ENCODE measurements at regions not wholly inside any gene's neighbourhood (a gene's known extent, or its start where the extent isn't known, plus 50 kb on each side); places are given as distances from the start of the nearest gene placed in this dataset.
"Not testable (repeated sequence)": the region's sequence is repeated elsewhere in the genome, so short reads cannot be mapped to it uniquely, and the experiment has no call there.

DNA sequence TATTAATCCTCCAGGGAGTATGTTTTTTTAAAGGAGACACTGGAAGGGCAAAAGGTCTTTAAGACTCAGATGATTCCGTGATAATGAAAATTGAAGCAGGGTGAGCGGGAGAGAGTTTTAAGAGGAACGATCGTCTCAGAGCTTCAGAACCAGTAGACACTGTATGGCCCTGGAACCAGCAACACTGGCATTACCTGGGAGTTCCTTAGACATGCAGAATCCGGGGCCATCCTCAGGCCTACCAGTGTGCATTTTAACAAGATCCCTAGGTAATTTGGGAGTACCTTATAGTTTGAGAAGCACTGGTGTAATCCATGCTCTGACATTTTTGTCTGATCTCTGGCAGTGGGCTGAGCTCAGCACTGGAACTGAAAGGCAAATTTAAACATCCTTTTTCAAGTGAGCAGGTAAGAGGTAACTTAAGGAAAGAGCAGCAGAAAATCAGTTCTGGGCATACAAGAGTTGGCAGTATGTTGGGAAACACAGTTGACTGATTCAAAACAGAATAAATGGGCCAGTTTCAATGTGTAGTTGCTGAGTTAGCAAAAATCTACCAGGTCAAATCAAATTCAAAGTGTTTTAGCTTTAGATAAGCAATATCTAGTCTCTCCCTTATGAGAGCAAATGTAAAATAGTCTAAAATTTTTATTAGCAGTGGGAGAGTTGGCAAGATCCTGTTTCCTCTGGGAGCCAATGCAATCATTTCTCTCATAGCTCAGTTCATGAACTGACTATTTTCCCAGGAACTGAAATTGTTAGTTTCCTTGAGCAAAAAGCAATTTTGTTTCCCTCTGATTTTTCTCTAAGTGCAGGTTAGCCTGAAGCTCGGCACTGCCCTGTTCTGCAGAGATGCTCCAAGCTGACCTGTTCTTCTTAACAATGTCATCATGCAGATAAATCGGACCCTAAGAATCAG lies 97.2 kb upstream of the ELMO1 start:
- no peak for DNase-seq (ENCODE audit: low read depth in 2 of 3, low spot score in 1 of 3)

DNA sequence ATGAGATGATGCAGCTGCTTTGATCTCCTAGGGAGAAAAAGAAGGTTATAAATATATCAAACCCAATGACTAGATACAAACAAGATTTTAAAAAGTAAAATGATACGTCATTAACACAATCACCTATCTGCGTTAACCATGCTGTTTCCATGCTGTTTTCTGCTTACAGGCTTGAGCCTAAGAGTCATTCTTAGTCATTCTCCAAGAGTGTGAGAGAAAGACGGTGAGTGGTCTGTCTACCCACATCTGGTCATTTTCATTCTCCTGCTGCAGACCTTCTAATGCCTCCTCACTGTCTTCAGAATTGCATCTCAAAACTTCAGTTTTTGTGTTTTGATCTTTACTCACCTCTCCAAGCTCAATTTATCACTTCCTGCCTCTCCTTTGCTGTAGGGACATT lies 98.0 kb upstream of the ELMO1 start:
- DNase-seq (ENCODE audit: low read depth in 2 of 3, low spot score in 1 of 3), result no peak

DNA sequence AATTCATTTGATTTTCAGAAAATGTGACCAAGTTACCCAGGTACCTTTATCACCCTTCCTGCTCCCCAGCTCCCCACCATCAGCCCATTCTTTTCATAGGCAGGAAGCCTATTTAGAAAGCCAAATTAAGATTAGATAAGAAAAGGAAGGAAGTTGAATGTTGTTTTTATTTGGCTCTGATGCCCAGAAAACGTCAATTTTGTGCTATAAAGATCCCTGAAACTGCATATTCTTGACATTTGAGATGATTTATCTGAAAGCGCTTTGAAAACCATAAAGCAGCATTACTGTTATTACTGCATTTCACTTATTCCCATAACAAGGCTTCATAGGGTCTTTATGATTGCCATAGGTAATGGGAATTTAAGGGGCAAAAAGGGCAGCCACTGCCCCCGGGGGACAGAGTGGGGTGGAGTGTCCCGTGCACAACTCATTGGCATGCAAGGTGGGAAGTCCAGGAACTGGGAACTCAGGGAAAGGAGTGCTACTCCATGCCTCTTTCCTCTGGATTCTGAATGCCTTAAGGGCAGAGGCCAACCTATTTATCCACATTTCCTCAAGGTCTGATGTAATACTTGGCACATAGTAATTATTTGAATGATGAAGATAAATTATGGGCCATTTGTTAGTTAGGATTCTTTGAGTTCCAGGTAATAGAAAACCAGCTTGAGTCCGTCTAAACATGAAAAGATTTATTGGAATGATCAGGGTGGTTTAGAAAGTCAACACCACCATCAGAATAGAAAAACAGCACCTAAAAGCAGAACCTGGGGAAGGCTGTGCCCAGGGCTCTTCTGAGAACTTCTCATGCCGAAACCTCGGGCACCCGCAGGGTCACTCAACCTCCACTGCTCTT lies 100.6 kb upstream of the ELMO1 start:
- DNase-seq (ENCODE audit: low read depth in 2 of 3, low spot score in 1 of 3), result no peak

DNA sequence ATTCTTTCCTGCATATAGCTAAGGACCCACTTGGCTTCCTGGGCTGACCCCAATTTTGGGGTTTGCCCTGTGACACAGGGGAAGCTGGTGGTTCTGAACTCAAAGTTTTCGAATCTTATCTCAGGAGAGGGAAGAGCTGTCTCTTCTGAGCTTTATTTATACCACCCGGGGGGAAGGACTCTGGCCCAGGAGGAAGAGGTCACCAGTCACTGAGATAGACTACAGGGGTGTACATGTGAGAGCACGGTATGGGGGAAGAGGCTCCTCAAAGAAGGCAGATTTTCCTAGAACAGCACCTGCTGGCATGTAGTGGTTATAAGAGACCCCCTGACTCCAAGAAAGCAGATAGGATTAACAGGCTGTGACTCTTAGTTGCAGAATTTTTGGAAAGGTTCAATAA lies 101.8 kb upstream of the ELMO1 start:
- no peak for DNase-seq (ENCODE audit: low read depth in 2 of 3, low spot score in 1 of 3)

DNA sequence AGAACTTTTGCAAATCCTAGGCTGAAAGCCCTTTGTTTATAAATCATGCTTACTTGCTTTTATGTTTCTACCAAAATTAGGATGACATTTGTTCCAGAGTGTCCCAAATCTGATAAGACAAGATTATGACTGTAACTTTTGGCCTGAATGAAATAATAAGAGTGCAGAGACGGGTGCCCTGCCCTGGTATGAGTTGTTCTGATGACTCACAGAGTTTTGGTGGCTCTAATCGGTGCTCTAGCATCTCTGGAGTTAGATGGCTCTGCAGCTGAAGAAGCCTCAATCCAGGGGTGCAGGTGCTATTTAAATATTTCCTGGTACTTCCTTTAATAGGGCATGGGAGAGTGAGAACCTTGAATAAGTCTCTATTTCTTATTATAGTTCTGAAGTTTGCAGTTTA lies 102.2 kb upstream of the ELMO1 start:
- DNase-seq (ENCODE audit: low read depth in 2 of 3, low spot score in 1 of 3), result no peak

DNA sequence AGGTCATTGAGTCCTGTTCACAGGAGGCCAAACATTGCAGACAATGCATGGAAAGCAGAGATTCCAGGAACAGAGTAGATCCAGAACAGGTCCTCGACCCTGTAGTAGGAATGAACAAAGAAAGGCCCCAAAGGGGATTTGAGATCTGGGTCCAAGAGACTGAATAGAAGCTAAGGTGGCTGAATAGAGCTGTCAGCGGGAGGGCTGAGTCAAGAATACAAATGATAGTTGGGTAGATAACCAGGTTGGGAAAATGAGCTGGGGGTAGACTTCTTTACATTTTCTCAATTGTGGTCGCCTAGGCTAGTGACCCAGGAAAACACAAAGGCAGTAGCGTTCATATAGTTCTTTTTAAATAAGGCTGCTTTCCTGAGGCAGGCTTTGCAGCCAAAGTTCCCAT lies 103.4 kb upstream of the ELMO1 start:
- DNase-seq (ENCODE audit: low read depth in 2 of 3, low spot score in 1 of 3), result no peak

DNA sequence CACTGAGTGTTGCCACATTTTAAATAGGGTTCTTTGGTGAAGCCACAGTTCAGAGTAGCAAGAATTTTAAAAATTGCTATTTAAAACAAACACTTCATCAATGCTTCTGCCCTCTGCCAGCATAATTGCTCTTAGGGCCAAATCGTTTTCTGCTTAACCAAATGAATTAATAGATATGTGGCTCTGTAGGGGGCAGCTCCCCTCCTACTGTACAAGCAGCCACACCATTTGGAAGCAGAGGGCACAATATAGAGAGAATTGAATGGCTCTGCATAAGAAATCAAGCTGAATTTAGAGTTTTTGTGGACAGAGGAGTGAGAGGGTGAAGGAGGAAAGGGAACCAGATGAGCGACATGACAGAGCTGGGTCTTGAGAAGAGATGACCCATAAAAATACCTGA lies 103.8 kb upstream of the ELMO1 start:
- DNase-seq (ENCODE audit: low read depth in 2 of 3, low spot score in 1 of 3), result not testable (repeated sequence)

DNA sequence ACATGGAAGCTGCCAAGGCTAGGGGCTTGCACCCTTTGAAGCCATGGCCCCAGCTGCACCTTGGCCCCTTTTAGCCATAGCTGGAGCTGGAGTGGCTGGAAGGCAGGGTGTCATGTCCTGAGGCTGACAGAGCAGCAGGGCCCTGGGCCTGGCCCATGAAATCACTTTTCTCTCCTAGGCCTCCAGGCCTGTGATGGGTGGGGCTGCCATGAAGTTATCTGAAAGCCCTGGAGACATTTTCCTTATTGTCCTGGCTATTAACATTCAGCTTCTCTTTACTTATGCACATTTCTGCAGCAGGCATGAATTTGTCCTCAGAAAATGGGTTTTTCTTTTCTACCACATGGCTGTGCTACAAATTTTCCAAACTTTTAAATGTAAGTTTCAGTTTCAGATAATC lies 106.9 kb upstream of the ELMO1 start:
- no peak for DNase-seq (ENCODE audit: low read depth in 2 of 3, low spot score in 1 of 3)

DNA sequence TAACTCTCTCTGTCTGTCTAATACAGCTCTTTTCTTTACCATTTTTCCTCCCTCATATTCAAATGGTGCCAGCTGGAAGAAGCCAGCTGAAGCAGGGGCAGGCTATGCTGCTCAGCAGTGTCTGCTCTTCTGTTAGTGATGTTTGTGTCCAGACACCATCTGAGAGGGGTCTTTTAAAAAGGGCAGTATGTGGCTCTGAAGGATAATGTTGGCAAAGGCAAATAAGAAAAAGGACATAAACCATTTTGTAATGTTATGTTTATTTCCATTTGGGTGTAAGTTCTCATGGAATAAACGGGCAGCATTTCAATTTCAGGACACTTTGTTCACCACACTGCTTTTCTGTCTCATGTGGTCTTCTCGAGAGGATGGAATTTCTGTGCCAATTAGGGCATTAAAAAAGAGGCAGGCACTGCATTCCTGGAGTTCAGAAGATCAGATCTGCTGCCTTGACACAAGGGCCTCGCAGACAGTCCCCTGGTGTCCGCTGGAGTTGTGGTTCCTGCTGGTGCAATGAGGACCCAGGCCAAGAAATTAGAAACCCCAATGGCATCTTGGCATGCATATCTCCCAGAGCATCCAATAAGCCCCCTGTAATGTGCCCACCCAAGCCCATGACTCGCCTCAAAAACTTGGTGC lies 109.0 kb upstream of the ELMO1 start:
- no peak for DNase-seq (ENCODE audit: low read depth in 2 of 3, low spot score in 1 of 3)

DNA sequence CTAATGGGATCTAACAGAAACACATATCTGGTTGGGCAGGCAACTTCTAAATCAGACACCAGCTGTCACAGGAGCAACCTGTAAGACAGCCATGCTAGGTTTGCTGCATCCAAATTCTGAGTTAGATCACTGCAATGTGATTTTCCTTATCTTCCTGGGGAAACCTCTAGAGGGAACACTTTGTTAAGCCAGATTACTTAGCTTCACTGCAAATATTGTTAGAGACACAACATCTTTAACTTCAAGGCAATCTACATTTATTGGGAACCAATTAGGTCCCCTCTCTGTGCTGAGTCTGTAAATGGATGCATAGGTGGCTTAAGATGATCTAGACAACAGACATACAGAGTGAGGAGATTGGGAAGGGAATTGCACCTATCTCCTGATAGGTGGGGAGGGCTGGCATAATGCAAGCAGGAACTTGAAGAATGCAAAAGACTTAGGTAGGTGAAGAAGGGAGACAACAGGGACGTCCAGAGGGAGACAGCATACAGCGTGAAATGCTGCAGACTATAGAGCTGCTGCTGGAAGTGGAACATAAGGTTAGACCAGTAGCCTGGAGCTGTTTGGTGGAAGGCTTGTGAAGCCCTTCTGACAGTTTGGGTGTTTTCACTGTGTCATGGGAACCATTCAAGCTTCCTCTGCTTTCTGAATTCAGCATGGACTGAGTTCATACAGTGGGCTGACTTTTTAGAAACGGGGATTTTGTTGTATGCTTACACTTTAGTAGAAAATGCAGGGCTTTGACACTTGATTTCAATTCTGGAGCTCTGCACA lies 109.8 kb upstream of the ELMO1 start:
- no peak for DNase-seq (ENCODE audit: low read depth in 2 of 3, low spot score in 1 of 3)

DNA sequence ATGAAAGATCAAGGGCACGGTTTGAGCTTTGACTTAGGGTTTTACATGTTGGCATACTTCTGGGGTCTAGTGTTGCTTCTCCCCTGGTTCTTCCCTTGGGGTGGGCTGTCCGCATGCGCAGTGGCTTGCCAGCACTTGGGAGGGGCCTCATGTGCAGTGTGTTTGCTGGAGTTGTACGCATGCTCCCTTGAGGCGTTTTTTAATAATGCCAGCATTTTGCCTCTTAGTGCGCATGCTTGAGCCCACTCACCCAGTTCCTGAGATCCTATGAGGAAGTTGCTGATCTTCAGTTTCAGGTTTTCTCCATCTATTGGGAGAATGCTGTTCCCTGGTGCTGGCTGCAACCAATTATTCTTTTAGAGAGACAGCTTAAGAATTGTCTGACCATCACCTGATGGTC lies 113.4 kb upstream of the GPR141 start:
- DNase-seq (ENCODE audit: low read depth in 2 of 3, low spot score in 1 of 3), result no peak

DNA sequence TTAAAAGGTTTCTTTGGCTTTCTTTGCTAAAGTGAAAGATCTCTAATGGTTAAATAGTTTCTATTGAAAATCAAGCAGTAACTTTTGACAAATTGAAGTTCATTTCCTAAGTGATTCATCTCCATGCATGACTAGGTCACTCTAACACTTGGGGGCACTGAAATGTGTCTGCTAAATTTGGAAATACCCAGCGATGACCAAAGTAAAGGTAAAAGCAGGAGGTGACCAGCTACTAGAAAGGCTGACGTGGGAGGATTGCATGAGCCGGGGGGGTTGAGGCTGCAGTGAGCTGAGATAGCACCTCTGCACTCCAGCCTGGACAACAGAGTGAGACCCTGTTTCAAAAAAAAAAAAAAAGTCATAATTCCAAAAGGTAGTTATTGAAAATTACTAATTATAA lies 111.8 kb upstream of the GPR141 start:
- no peak for DNase-seq (ENCODE audit: low read depth in 2 of 3, low spot score in 1 of 3)

DNA sequence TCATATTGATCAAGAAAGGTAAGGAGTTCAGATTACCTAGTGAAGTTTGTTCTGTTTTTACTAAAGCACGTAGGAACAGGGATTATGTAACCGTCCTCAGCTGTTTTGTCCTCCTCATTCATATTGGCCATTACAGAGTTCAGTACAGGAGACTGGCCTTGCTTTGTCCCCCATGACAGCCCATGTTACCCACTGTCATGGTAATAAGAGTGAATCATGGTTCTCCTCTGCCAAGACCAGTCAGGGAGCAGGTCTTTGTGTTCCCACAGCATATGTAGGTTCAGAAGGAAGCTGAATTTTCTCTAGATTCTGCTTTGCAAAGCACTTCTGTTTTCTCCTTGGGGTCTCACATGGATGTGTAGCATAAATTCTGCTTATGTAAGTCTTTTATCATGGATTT lies 106.2 kb upstream of the GPR141 start:
- no peak for DNase-seq (ENCODE audit: low read depth in 2 of 3, low spot score in 1 of 3)

DNA sequence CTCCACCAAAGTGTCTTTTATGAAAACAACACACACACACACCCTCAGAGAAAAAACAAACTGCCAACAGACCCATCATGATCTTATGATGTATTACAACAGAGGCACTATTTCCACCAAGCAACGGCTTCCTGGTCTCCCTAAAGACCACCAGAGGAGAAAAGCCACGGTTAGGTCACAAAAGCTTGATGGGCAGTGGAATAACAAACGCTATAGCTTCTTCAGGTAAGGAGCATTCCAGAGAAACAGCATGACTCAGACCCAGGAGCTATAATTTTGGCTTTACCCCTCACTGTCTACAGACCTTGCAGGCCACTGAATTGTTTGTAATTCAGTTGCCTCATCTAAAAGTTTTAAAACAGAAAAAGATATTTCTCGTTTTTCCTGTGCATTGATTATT lies 105.7 kb upstream of the GPR141 start:
- no peak for DNase-seq (ENCODE audit: low read depth in 2 of 3, low spot score in 1 of 3)

DNA sequence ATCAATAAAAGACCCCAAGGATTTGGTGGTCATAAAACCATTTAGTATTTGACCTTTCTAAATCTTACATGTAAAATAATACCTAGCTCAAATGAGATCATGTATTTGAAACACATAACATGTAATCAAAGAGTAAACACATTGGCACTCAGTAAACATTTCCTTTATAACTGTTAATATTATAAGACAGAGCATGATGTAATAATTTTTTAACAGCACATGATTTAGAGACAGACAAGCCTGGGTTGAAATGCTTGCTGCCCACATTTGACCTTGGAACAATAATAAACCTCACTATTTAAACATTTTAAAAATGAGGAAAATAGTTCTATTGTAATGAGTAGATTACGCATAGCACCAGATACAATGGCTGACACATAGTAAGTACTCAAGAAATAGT lies 105.2 kb upstream of the GPR141 start:
- no peak for DNase-seq (ENCODE audit: low read depth in 2 of 3, low spot score in 1 of 3)

DNA sequence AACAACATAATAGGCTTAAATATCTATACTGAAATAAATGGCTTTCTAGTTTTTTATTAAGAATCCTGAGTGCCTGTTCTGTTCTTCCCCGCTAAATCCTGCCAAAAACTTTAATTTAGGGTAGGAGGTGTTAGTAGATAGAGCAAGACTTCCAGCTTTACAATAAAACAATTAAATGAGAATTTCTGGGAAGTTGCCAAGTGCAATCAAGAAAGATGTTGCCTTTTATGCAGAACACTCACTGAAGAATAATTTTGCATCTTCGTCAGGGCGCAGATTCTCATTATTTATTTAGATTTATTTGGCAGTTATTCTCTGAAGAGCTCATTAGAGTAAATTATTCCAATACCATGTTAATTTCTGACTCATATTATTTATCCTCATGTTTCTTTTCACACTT lies 103.2 kb upstream of the GPR141 start:
- no peak for DNase-seq (ENCODE audit: low read depth in 2 of 3, low spot score in 1 of 3)

DNA sequence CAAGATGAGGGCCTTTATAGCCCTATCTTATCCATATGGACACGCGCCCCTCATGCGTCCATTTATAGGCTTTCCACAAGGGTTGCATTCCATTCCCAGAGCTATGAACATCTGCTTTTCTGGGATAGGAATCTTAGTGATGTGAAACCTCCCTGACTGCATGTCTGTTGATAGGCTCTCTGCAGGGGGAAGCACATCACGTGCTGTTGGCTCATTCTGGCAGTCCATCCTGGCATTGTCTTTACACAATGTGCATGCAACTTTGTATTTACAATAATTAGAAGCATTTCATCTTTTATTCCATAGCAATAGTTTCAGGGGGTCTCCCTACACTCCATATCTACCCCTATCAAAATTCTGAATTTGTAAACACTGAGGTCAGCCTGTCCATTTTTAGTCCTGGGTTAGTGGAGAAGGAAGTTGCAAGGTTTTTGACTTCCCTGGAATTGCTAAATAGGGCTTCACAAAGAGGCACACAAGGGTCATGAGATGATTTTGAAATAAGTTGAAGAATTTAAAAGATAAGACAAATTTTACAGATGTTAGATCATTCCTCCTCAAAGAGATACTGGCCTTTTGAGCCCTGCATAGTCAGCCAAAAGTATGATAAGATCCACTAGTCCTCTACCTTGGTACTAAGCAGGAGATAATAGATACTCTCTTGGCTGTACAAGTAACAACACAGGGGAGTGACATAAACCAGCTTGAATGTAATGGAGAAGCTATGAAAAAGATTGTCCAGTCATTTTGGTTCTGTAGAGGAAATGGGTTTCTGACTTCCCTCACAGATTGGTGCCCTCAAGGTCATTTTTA lies 98.7 kb upstream of the GPR141 start:
- DNase-seq (ENCODE audit: low read depth in 2 of 3, low spot score in 1 of 3), result not testable (repeated sequence)

DNA sequence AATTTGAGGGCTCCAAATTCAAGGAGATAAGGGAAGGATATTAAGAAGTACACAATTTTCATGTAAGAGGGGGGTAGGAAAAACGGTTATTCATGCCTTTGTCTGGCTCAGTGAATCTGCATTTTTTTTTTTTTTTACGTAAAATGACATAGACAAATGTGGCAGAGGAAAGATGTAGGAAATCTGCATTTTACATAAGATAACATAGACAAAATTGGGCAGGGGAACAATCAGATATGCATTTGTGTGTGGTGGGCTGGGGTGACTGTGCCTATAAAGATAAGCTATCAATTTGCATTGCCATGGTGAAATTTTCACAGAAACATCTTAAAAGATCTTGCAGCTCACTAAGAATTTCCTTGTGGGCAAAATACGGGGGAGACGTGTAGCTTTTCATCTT lies 92.7 kb upstream of the GPR141 start:
- no peak for DNase-seq (ENCODE audit: low read depth in 2 of 3, low spot score in 1 of 3)

DNA sequence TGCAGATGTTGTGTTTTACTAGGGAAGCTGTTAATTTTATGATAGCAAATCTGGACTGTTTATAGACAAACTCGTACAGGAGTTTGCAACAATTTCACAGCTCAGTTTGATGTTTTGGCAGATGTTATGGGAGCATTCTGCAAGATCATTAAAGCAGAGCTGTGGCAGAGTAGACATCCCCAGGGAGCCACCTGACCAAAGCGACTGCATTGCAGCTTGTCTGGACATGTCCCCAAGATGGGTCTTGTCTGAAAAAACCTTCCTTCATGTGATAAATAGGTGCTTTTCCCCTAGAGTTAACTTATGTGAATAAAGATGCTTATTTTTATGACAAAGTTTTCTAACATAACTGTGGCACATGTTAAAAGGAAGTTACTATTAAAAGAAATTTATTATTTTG lies 91.2 kb upstream of the GPR141 start:
- no peak for DNase-seq (ENCODE audit: low read depth in 2 of 3, low spot score in 1 of 3)

DNA sequence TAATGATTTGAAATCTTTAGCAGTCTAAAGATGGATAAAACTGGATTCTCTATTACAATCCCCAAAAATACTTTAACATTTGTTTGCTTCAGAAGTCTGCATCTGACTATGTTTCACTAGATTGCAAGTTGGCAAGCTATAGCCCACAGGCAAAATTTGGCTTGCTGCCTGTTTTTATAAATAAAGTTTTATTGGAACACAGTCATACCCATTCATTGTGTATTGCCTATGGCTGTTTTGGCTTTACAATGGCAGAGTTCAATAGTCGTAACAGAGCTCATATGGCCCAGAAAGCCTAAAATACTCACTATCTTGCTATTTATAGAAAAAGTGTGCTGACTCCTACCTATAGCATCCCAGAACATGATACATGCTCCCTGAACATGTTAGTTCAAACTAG lies 89.0 kb upstream of the GPR141 start:
- DNase-seq (ENCODE audit: low read depth in 2 of 3, low spot score in 1 of 3), result no peak

Measured in stimulated activated CD4-positive, alpha-beta T cell treated with anti-CD3 and anti-CD28 coated beads, Interleukin-12 subunit alpha, Interleukin-12 subunit beta, amount 100 ng/mL, for 48 hours (primary cell).